ENCODE measurements at regions not wholly inside any gene's neighbourhood (a gene's known extent, or its start where the extent isn't known, plus 50 kb on each side); places are given as distances from the start of the nearest gene placed in this dataset.

DNA sequence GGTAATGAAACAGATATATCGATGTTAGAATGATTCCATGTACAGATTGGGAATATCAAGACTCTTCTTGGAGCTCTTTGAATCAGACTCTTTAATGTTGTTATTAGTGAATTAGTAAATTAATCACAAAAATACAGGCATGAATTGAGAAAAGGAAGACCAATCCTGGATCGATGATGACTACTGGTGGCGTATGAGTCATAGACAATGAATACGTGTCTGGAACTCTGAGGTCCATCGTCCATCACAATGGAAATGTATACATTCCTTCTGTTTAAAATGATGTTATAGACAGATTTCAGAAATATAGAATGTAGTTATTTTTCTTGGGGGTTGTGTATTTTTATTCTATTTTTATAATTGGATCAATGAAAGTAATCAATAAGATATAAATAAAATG, 80.2 kb upstream of the RTL1 start:
- TF ChIP-seq POLR2A (IDR thresholded peaks at IDR 0.05), result no peak
- TF ChIP-seq, protein P1, sequence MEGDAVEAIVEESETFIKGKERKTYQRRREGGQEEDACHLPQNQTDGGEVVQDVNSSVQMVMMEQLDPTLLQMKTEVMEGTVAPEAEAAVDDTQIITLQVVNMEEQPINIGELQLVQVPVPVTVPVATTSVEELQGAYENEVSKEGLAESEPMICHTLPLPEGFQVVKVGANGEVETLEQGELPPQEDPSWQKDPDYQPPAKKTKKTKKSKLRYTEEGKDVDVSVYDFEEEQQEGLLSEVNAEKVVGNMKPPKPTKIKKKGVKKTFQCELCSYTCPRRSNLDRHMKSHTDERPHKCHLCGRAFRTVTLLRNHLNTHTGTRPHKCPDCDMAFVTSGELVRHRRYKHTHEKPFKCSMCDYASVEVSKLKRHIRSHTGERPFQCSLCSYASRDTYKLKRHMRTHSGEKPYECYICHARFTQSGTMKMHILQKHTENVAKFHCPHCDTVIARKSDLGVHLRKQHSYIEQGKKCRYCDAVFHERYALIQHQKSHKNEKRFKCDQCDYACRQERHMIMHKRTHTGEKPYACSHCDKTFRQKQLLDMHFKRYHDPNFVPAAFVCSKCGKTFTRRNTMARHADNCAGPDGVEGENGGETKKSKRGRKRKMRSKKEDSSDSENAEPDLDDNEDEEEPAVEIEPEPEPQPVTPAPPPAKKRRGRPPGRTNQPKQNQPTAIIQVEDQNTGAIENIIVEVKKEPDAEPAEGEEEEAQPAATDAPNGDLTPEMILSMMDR (IDR thresholded peaks at IDR 0.05), result no peak
